WTC11 (cell line): ENCODE measurements at regions not wholly inside any gene's neighbourhood (a gene's known extent, or its start where the extent isn't known, plus 50 kb on each side); places are given as distances from the start of the nearest gene placed in this dataset.

Source experiments
- ATAC-seq: fragments of 200-7000 bp; cut with Tn5 transposase; 2 replicates; pipeline ENCODE4 v1.10.0; 2021; ENCODE audit warnings: mild to moderate bottlenecking, moderate library complexity
- CTCF ChIA-PET: fragments of 300-600 bp; sonication (Branson Sonifier 250); formaldehyde crosslinking; loops from one replicate; lab custom pipeline; 2021; ENCODE audit warnings: antibody characterized with exemption; lab: Charles Lee
- POLR2A ChIA-PET: fragments of 350-600 bp; sonication (Branson Sonifier 250); formaldehyde crosslinking; loops from one replicate; lab custom pipeline; 2021; ENCODE audit warnings: antibody characterized with exemption; lab: Charles Lee
- DNase-seq: peaks from one replicate; pipeline ENCODE4 v3.0.0; 2021; ENCODE audit warnings: low spot score
- H3K27ac Mint-ChIP-seq: 2 replicates; pipeline ENCODE4 v1.8.0; 2021; ENCODE audit warnings: mixed read lengths
- H3K27me3 Mint-ChIP-seq: 2 replicates; pipeline ENCODE4 v1.8.0; 2021; ENCODE audit warnings: low read depth, mild to moderate bottlenecking, moderate library complexity, mixed read lengths
- H3K36me3 Mint-ChIP-seq: 2 replicates; pipeline ENCODE4 v1.8.0; 2021; ENCODE audit warnings: mixed read lengths
- H3K4me1 Mint-ChIP-seq: 2 replicates; pipeline ENCODE4 v1.8.0; 2022; ENCODE audit warnings: mixed read lengths
- H3K4me3 Mint-ChIP-seq: 2 replicates; pipeline ENCODE4 v1.8.0; 2021; ENCODE audit warnings: mild to moderate bottlenecking, moderate library complexity, mixed read lengths
- H3K9me3 Mint-ChIP-seq: 2 replicates; pipeline ENCODE4 v1.8.0; 2021; ENCODE audit warnings: mixed read lengths
- ATF1 ChIP-seq: sonication (generic); formaldehyde crosslinking; IDR thresholded peaks from 2 replicates; pipeline ENCODE4 v1.8.1; 2023; ENCODE audit warnings: mild to moderate bottlenecking, moderate library complexity, missing genetic modification reagents
- CREB1 ChIP-seq: sonication (generic); formaldehyde crosslinking; IDR thresholded peaks from 2 replicates; pipeline ENCODE4 v1.8.0; 2023; ENCODE audit warnings: mild to moderate bottlenecking, missing genetic modification reagents
- CREM ChIP-seq: sonication (generic); formaldehyde crosslinking; IDR thresholded peaks from 2 replicates; pipeline ENCODE4 v1.8.1; 2022; ENCODE audit warnings: mild to moderate bottlenecking, missing genetic modification reagents, moderate library complexity
- ELF4 ChIP-seq: sonication (generic); formaldehyde crosslinking; IDR thresholded peaks from 2 replicates; pipeline ENCODE4 v1.8.1; 2022; ENCODE audit warnings: low read depth, mild to moderate bottlenecking, moderate library complexity, missing genetic modification reagents
- ETV6 ChIP-seq: sonication (generic); formaldehyde crosslinking; IDR thresholded peaks from 2 replicates; pipeline ENCODE4 v1.8.1; 2022; ENCODE audit warnings: mild to moderate bottlenecking, missing genetic modification reagents
- IRF2 ChIP-seq: sonication (generic); formaldehyde crosslinking; IDR thresholded peaks from 2 replicates; pipeline ENCODE4 v1.8.0; 2022; ENCODE audit warnings: low read depth, missing genetic modification reagents, borderline replicate concordance
- MXD4 ChIP-seq: fragments of 250-450 bp; sonication (Bioruptor Pico); IDR thresholded peaks from 2 replicates; pipeline ENCODE4 v1.8.0; 2021; ENCODE audit warnings: mild to moderate bottlenecking, moderate library complexity, borderline replicate concordance
- SOX15 ChIP-seq: fragments of 250-450 bp; sonication (Bioruptor Pico); IDR thresholded peaks from 2 replicates; pipeline ENCODE4 v1.9.0; 2021; ENCODE audit warnings: mild to moderate bottlenecking
- TEAD1 ChIP-seq: sonication (generic); formaldehyde crosslinking; IDR thresholded peaks from 2 replicates; pipeline ENCODE4 v1.8.0; 2022; ENCODE audit warnings: mild to moderate bottlenecking, missing genetic modification reagents
- ZNF138 ChIP-seq: sonication (generic); formaldehyde crosslinking; conservative IDR thresholded peaks from 2 replicates; pipeline ENCODE4 v1.8.1; 2022; ENCODE audit warnings: mild to moderate bottlenecking, moderate library complexity, missing genetic modification reagents
- ZNF317 ChIP-seq: sonication (generic); formaldehyde crosslinking; IDR thresholded peaks from 2 replicates; pipeline ENCODE4 v1.8.1; 2023; ENCODE audit warnings: low read depth, mild to moderate bottlenecking, moderate library complexity, missing genetic modification reagents, borderline replicate concordance
- TF ChIP-seq, protein P1 (sequence below): sonication (generic); formaldehyde crosslinking; IDR thresholded peaks from 2 replicates; pipeline ENCODE4 v1.8.0; 2022; ENCODE audit warnings: mild to moderate bottlenecking, missing genetic modification reagents
- TF ChIP-seq, protein P2 (sequence below): sonication (generic); formaldehyde crosslinking; IDR thresholded peaks from 2 replicates; pipeline ENCODE4 v1.8.1; 2023; ENCODE audit warnings: mild to moderate bottlenecking, missing genetic modification reagents
- TF ChIP-seq, protein P3 (sequence below): sonication (generic); formaldehyde crosslinking; IDR thresholded peaks from 2 replicates; pipeline ENCODE4 v1.8.1; 2023; ENCODE audit warnings: mild to moderate bottlenecking, missing genetic modification reagents
- TF ChIP-seq, protein P4 (sequence below): sonication (generic); formaldehyde crosslinking; IDR thresholded peaks from 2 replicates; pipeline ENCODE4 v1.8.0; 2022; ENCODE audit warnings: missing genetic modification reagents
- TF ChIP-seq, protein P5 (sequence below): sonication (generic); formaldehyde crosslinking; IDR thresholded peaks from 2 replicates; pipeline ENCODE4 v1.8.0; 2022; ENCODE audit warnings: mild to moderate bottlenecking, missing genetic modification reagents
- TF ChIP-seq, protein P6 (sequence below): fragments of 250-450 bp; sonication (Bioruptor Pico); conservative IDR thresholded peaks from 2 replicates; pipeline ENCODE4 v1.9.0; 2021; ENCODE audit warnings: mild to moderate bottlenecking
- TF ChIP-seq, protein P7 (sequence below): fragments of 200-600 bp; IDR thresholded peaks from 2 replicates; pipeline ENCODE4 v1.8.0; 2022; ENCODE audit warnings: antibody characterized with exemption

DNA sequence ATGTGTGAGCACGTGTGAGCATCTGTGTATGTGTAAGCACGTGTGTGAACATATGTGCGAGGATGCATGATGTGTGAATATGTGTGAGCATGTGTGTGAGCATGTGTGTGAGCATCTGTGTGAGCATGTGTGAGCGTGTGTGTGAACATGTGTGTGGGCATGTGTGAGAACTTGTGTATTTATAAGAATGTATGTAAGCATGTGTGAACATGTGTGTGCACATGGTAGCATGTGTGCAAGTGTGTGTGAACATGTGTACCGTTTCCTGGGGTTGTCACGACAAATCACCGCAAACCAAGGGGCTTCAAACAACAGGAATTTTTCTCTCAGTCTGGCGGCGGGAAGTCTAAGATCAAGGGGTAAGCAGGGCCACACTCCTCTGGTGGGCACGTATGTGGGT lies 238.3 kb downstream of the CTTN start:
- H3K4me3 Mint-ChIP-seq: no peak overlapping the region
- TF ChIP-seq, protein P1, sequence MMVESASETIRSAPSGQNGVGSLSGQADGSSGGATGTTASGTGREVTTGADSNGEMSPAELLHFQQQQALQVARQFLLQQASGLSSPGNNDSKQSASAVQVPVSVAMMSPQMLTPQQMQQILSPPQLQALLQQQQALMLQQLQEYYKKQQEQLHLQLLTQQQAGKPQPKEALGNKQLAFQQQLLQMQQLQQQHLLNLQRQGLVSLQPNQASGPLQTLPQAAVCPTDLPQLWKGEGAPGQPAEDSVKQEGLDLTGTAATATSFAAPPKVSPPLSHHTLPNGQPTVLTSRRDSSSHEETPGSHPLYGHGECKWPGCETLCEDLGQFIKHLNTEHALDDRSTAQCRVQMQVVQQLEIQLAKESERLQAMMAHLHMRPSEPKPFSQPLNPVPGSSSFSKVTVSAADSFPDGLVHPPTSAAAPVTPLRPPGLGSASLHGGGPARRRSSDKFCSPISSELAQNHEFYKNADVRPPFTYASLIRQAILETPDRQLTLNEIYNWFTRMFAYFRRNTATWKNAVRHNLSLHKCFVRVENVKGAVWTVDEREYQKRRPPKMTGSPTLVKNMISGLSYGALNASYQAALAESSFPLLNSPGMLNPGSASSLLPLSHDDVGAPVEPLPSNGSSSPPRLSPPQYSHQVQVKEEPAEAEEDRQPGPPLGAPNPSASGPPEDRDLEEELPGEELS: no peak
- TF ChIP-seq ELF4 (no peak), ZNF138 (CRISPR knock-in tag) (no peak), ATF1 (no peak), CREM (CRISPR knock-in tag) (no peak), TEAD1 (no peak), ZNF317 (CRISPR knock-in tag) (no peak), SOX15 (CRISPR knock-in tag) (no peak), ETV6 (no peak), CREB1 (no peak), MXD4 (CRISPR knock-in tag) (no peak), IRF2 (CRISPR knock-in tag) (no peak)
- TF ChIP-seq, protein P2, sequence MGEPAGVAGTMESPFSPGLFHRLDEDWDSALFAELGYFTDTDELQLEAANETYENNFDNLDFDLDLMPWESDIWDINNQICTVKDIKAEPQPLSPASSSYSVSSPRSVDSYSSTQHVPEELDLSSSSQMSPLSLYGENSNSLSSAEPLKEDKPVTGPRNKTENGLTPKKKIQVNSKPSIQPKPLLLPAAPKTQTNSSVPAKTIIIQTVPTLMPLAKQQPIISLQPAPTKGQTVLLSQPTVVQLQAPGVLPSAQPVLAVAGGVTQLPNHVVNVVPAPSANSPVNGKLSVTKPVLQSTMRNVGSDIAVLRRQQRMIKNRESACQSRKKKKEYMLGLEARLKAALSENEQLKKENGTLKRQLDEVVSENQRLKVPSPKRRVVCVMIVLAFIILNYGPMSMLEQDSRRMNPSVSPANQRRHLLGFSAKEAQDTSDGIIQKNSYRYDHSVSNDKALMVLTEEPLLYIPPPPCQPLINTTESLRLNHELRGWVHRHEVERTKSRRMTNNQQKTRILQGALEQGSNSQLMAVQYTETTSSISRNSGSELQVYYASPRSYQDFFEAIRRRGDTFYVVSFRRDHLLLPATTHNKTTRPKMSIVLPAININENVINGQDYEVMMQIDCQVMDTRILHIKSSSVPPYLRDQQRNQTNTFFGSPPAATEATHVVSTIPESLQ (CRISPR knock-in tag): no peak
- TF ChIP-seq, protein P3, sequence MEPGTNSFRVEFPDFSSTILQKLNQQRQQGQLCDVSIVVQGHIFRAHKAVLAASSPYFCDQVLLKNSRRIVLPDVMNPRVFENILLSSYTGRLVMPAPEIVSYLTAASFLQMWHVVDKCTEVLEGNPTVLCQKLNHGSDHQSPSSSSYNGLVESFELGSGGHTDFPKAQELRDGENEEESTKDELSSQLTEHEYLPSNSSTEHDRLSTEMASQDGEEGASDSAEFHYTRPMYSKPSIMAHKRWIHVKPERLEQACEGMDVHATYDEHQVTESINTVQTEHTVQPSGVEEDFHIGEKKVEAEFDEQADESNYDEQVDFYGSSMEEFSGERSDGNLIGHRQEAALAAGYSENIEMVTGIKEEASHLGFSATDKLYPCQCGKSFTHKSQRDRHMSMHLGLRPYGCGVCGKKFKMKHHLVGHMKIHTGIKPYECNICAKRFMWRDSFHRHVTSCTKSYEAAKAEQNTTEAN (CRISPR knock-in tag): no peak
- TF ChIP-seq, protein P4, sequence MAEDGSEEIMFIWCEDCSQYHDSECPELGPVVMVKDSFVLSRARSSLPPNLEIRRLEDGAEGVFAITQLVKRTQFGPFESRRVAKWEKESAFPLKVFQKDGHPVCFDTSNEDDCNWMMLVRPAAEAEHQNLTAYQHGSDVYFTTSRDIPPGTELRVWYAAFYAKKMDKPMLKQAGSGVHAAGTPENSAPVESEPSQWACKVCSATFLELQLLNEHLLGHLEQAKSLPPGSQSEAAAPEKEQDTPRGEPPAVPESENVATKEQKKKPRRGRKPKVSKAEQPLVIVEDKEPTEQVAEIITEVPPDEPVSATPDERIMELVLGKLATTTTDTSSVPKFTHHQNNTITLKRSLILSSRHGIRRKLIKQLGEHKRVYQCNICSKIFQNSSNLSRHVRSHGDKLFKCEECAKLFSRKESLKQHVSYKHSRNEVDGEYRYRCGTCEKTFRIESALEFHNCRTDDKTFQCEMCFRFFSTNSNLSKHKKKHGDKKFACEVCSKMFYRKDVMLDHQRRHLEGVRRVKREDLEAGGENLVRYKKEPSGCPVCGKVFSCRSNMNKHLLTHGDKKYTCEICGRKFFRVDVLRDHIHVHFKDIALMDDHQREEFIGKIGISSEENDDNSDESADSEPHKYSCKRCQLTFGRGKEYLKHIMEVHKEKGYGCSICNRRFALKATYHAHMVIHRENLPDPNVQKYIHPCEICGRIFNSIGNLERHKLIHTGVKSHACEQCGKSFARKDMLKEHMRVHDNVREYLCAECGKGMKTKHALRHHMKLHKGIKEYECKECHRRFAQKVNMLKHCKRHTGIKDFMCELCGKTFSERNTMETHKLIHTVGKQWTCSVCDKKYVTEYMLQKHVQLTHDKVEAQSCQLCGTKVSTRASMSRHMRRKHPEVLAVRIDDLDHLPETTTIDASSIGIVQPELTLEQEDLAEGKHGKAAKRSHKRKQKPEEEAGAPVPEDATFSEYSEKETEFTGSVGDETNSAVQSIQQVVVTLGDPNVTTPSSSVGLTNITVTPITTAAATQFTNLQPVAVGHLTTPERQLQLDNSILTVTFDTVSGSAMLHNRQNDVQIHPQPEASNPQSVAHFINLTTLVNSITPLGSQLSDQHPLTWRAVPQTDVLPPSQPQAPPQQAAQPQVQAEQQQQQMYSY (CRISPR knock-in tag): no peak
- TF ChIP-seq, protein P5, sequence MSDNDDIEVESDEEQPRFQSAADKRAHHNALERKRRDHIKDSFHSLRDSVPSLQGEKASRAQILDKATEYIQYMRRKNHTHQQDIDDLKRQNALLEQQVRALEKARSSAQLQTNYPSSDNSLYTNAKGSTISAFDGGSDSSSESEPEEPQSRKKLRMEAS (CRISPR knock-in tag): no peak
- TF ChIP-seq, protein P6, sequence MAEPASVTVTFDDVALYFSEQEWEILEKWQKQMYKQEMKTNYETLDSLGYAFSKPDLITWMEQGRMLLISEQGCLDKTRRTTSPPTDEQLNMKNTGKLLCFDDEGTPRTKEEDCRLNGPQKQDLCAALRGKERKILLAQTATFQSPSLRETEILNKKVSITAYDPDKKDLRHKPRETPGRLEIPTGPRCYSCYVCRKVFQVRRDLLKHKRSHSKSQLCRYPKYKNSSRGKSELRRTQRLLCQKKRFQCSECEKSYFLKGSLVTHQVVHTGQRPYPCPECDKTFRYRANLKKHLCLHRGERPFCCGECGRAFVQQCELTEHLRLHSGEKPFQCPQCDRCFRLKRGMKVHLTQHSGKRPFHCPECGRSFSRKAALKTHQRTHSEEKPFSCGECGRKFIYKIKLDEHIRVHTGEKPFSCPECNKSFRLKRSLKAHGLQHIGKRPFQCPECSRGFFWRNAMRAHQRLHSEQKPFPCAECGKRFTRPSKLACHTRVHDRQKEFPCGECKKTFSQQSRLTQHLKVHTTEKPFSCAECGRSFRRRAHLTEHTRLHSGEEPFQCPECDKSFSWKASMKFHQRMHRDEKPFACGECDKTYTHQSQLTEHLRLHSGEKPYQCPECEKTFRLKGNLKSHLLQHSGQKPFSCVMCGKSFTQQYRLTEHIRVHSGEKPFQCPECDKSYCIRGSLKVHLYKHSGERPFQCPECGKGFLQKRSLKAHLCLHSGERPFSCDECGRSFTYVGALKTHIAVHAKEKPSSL (CRISPR knock-in tag): no peak
- TF ChIP-seq, protein P7, sequence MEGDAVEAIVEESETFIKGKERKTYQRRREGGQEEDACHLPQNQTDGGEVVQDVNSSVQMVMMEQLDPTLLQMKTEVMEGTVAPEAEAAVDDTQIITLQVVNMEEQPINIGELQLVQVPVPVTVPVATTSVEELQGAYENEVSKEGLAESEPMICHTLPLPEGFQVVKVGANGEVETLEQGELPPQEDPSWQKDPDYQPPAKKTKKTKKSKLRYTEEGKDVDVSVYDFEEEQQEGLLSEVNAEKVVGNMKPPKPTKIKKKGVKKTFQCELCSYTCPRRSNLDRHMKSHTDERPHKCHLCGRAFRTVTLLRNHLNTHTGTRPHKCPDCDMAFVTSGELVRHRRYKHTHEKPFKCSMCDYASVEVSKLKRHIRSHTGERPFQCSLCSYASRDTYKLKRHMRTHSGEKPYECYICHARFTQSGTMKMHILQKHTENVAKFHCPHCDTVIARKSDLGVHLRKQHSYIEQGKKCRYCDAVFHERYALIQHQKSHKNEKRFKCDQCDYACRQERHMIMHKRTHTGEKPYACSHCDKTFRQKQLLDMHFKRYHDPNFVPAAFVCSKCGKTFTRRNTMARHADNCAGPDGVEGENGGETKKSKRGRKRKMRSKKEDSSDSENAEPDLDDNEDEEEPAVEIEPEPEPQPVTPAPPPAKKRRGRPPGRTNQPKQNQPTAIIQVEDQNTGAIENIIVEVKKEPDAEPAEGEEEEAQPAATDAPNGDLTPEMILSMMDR: no peak
- H3K27me3 Mint-ChIP-seq: no peaks in the 10 kb centered on the region
- DNase-seq: no peak
- ChIA-PET POLR2A (no interaction called here), CTCF (interaction anchor here (1.1 to 1.9 kb wide), 3 partner anchors 10 to 126 kb away, joined by 3 to 6 read pairs (median 6); no protein-coding TSS in a partner anchor)
- peaks cover 44% of the 10 kb centered on the region for H3K4me1 Mint-ChIP-seq
- H3K27ac Mint-ChIP-seq: no peak overlapping the region
- H3K9me3 Mint-ChIP-seq: no peaks in the 10 kb centered on the region
- no peak for ATAC-seq
- no peaks in the 10 kb centered on the region for H3K36me3 Mint-ChIP-seq
